ENCODE measurements at regions not wholly inside any gene's neighbourhood (a gene's known extent, or its start where the extent isn't known, plus 50 kb on each side); places are given as distances from the start of the nearest gene placed in this dataset.

- no peak for FAIRE-seq
- no peaks in the 10 kb centered on the region for H3K9me3 ChIP-seq (replicated peaks; ENCODE audit: control insufficient read depth, insufficient read depth, low read length)
- ChIA-PET CTCF (interaction anchor here (1.2 kb wide), 1 partner anchor 17 kb away, joined by 3 read pairs; no protein-coding TSS in a partner anchor), POLR2A (no interaction called here)
- intact Hi-C loops (cut with micrococcal nuclease) (no loop called here), dilution Hi-C loops (cut with MboI; ENCODE audit: extremely low pct_ligation_motif_present, low sequenced_read_pairs) (no loop called here)
- no peaks in the 10 kb centered on the region for H3K4me1 ChIP-seq (ENCODE audit: control insufficient read depth, extremely low read depth, insufficient read depth, low read length)
- no TSS peak for BruUV-seq (replicated peaks)
- DNase-seq (ENCODE audit: low read depth, low spot score): no peak
- H3K79me2 ChIP-seq (ENCODE audit: control insufficient read depth, insufficient read depth, low read length): no peaks in the 10 kb centered on the region
- peaks cover 0 to 6% of the 10 kb centered on the region in 2 experiments for H3K27me3 ChIP-seq (ENCODE audit: control insufficient read depth in 2 of 2, insufficient read depth in 2 of 2, low read length in 2 of 2)
- no peaks in the 10 kb centered on the region for H4K20me1 ChIP-seq (replicated peaks; ENCODE audit: control insufficient read depth, extremely low read depth, insufficient read depth, low read length)
- H3K4me3 ChIP-seq (replicated peaks in 1 of 3; ENCODE audit: insufficient read depth in 1 of 3, low read depth in 1 of 3, low read length in 3 of 3): no peak overlapping the region
- H3K4me2 ChIP-seq (ENCODE audit: insufficient read depth, low read length): no peak overlapping the region
- no peak overlapping the region for H2AFZ ChIP-seq (ENCODE audit: low read depth, low read length)
- no peak overlapping the region for H3K27ac ChIP-seq (ENCODE audit: insufficient read depth, low read depth, low read length)
- TF ChIP-seq MAX (IDR thresholded peaks at IDR 0.05; ENCODE audit: insufficient read depth, insufficient read length) (no peak), EZH2 (IDR thresholded peaks at IDR 0.05; ENCODE audit: borderline replicate concordance, low read depth, low read length, severe bottlenecking) (no peak), GATA2 (IDR thresholded peaks at IDR 0.05; ENCODE audit: insufficient read depth, insufficient read length, low read depth, low read length) (no peak), POLR2A (IDR thresholded peaks at IDR 0.05; ENCODE audit: low read depth, low read length) (no peak), JUN (IDR thresholded peaks at IDR 0.05; ENCODE audit: borderline replicate concordance, insufficient read depth, insufficient read length, low read depth) (no peak), FOS (IDR thresholded peaks at IDR 0.05; ENCODE audit: borderline replicate concordance, insufficient read depth, low read length) (no peak), CTCF (IDR thresholded peaks at IDR 0.05; ENCODE audit: extremely low read depth in 1 of 2, insufficient read depth in 1 of 2, low read depth in 1 of 2, low read length in 2 of 2) (no peak), POLR2AphosphoS5 (IDR thresholded peaks at IDR 0.05; ENCODE audit: insufficient read depth, low read depth, low read length) (no peak), MYC (IDR thresholded peaks at IDR 0.05; ENCODE audit: low read depth, low read length) (no peak)
- no peak overlapping the region for H3K9ac ChIP-seq (replicated peaks; ENCODE audit: extremely low read depth, insufficient read depth, low read length)
- no peaks in the 10 kb centered on the region for H3K36me3 ChIP-seq (ENCODE audit: control insufficient read depth in 2 of 2, extremely low read depth in 1 of 2, insufficient read depth in 2 of 2, low read length in 2 of 2)
- no peaks in the 10 kb centered on the region for H3K9me1 ChIP-seq (replicated peaks; ENCODE audit: control insufficient read depth, extremely low read depth, insufficient read depth, low read length)
These were observed 78.3 kb upstream of the FOXF1 start for GRCh38 chr16:86432048-86432447.

Measured in endothelial cell of umbilical vein (primary cell).